ENCODE measurements at regions not wholly inside any gene's neighbourhood (a gene's known extent, or its start where the extent isn't known, plus 50 kb on each side); places are given as distances from the start of the nearest gene placed in this dataset.

GRCh38 chr2:41337956-41338355 is 709.9 kb upstream of the PKDCC start:
- TF ChIP-seq CTCF (IDR thresholded peaks at IDR 0.05; ENCODE audit: control insufficient read depth, insufficient read depth, low read depth, low read length, missing control alignments), result no peak
- H3K4me3 ChIP-seq (ENCODE audit: control insufficient read depth, low read depth, low read length), result no peak overlapping the region
- DNase-seq (ENCODE audit: low read depth), result no peak

GRCh38 chr2:41344529-41344928 is 703.3 kb upstream of the PKDCC start:
- no peak overlapping the region for H3K4me3 ChIP-seq (ENCODE audit: control insufficient read depth, low read depth, low read length)
- DNase-seq (ENCODE audit: low read depth), result no peak
- TF ChIP-seq CTCF (IDR thresholded peaks at IDR 0.05; ENCODE audit: control insufficient read depth, insufficient read depth, low read depth, low read length, missing control alignments), result no peak

DNA sequence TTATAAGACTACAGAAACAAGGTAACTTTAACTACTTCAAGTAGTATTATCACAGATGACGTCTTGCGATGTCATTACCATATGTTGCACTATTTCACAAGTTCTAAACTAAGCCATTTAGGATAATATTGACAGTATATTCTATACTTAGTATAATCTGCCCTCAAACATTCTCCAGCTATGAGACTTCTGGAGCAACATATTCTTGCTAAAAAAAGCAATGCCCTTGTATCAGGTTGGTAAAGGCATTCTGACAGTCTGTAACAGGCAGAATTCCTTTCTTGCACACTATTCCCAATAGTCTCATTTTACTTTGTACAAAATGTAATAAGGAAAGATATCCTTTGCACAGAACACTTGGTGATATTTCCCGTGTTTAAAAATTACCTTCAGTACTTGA is 694.8 kb upstream of the PKDCC start:
- TF ChIP-seq CTCF (IDR thresholded peaks at IDR 0.05; ENCODE audit: control insufficient read depth, insufficient read depth, low read depth, low read length, missing control alignments), result no peak
- H3K4me3 ChIP-seq (ENCODE audit: control insufficient read depth, low read depth, low read length), result no peak overlapping the region
- DNase-seq (ENCODE audit: low read depth), result no peak

DNA sequence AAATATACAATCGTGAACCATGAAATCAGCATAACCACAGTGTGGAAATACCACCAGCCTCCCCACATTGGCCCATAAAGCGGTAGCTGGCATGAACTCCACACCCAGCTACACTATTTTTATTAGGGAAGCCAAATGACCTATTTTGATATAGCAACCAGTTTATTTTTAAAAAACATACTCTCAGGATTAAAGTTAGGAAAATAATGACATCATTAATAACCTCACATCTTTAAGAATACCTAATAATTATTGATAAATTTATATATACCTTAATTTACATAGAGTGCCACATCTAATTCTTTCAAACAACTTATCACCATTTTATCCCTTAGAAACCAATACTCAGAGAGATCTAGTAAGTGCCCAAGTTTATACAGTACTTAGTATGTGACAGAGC is 692.0 kb upstream of the PKDCC start:
- no peak for DNase-seq (ENCODE audit: low read depth)
- no peak for TF ChIP-seq CTCF (IDR thresholded peaks at IDR 0.05; ENCODE audit: control insufficient read depth, insufficient read depth, low read depth, low read length, missing control alignments)
- no peak overlapping the region for H3K4me3 ChIP-seq (ENCODE audit: control insufficient read depth, low read depth, low read length)

GRCh38 chr2:41364842-41365241 is 683.0 kb upstream of the PKDCC start:
- TF ChIP-seq CTCF (IDR thresholded peaks at IDR 0.05; ENCODE audit: control insufficient read depth, insufficient read depth, low read depth, low read length, missing control alignments), result no peak
- DNase-seq (ENCODE audit: low read depth), result no peak

DNA sequence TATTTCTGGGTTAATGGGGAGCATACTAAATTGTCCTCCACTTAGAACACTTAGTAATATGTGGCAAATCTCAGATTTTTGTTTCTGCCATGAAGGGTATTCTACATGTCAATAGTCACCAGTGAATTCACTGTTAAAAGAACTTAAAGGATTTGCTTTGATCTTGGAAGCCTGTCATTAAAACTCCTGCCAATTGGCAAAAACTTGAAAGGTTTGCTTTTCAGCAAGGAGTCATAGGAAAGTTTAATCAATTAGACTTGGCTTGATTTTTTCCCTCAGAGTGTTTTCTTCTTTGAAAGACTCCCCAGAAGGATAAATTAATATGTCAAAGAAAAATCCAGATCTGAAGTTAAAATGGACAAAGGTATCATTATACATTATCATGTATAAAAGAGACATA is 671.9 kb upstream of the PKDCC start:
- DNase-seq (ENCODE audit: low read depth), result no peak
- no peak for TF ChIP-seq CTCF (IDR thresholded peaks at IDR 0.05; ENCODE audit: control insufficient read depth, insufficient read depth, low read depth, low read length, missing control alignments)
- H3K4me3 ChIP-seq (ENCODE audit: control insufficient read depth, low read depth, low read length), result no peak overlapping the region

More at GRCh38 chr2:41364842-41365241, 683.0 kb upstream of the PKDCC start:
- H3K4me3 ChIP-seq (ENCODE audit: control insufficient read depth, low read depth, low read length), result no peak overlapping the region

DNA sequence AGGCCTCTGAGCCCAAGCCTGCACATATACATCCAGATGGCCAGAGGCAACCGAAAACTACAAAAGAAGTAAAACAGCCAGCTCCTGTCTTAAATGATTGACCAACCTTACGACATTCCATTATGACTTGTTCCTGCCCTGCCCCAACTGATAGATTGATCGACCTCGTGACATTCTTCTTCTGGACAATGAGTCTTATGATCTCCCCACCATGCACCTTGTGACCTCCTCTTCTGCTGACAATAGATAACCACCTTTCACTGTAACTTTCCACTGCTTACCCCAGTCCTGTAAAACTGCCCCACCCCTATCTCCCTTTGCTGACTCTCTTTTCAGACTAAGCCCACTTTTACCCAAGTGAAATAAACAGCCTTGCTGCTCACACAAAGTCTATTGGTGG is 670.0 kb upstream of the PKDCC start:
- no peak overlapping the region for H3K4me3 ChIP-seq (ENCODE audit: control insufficient read depth, low read depth, low read length)
- DNase-seq (ENCODE audit: low read depth), result no peak
- no peak for TF ChIP-seq CTCF (IDR thresholded peaks at IDR 0.05; ENCODE audit: control insufficient read depth, insufficient read depth, low read depth, low read length, missing control alignments)
